H1 (cell line): ENCODE measurements at regions not wholly inside any gene's neighbourhood (a gene's known extent, or its start where the extent isn't known, plus 50 kb on each side); places are given as distances from the start of the nearest gene placed in this dataset.

Experiments
- ATF3 ChIP-seq: IDR thresholded peaks from 2 replicates; pipeline ENCODE4 v1.6.1; 2011; ENCODE audit warnings: low read depth, mild to moderate bottlenecking, low read length; ENCODE audit not compliant: insufficient read depth
- POLR2AphosphoS5 ChIP-seq: IDR thresholded peaks from 2 replicates; pipeline ENCODE4 v1.6.1; 2011; ENCODE audit warnings: low read depth, low read length
- RFX5 ChIP-seq: IDR thresholded peaks from 2 replicates; pipeline ENCODE4 v1.6.1; 2011; ENCODE audit warnings: low read depth, low read length, improper control_type of control experiment, borderline replicate concordance
- RNF2 ChIP-seq: fragments of 200-900, 300-1000 bp; sonication (generic); IDR thresholded peaks from 2 replicates; pipeline ENCODE4 v1.7.1; 2016; ENCODE audit warnings: borderline replicate concordance, low read depth, mild to moderate bottlenecking, antibody characterized with exemption, low read length; ENCODE audit not compliant: poor library complexity, severe bottlenecking; ENCODE audit errors: missing control alignments
- RXRA ChIP-seq: IDR thresholded peaks from 2 replicates; pipeline ENCODE4 v1.6.1; 2011; ENCODE audit warnings: low read depth, mild to moderate bottlenecking, low read length, moderate library complexity; ENCODE audit not compliant: insufficient read depth
- SP2 ChIP-seq: IDR thresholded peaks from 2 replicates; pipeline ENCODE4 v1.6.1; 2012; ENCODE audit warnings: mild to moderate bottlenecking, low read length, inconsistent platforms

GRCh38 chr15:26311710-26312236, 448.6 kb upstream of the ATP10A start (continued):
- TF ChIP-seq ATF3: no peak
- no peak for TF ChIP-seq RXRA
- no peak for TF ChIP-seq SP2
- no peak for TF ChIP-seq RNF2
- TF ChIP-seq RFX5: no peak
- no peak for TF ChIP-seq POLR2AphosphoS5
